GF-D8 (cell line): ENCODE measurements at regions not wholly inside any gene's neighbourhood (a gene's known extent, or its start where the extent isn't known, plus 50 kb on each side); places are given as distances from the start of the nearest gene placed in this dataset.

Experiments
- DNase-seq: peaks from one replicate; lab custom pipeline; 2025; lab: John Stamatoyannopoulos, UW

GRCh38 chr11:70796648-70797227 is 398.4 kb downstream of the CTTN start:
- no peak for DNase-seq

GRCh38 chr11:70798296-70798695 is 400.0 kb downstream of the CTTN start:
- no peak for DNase-seq

- no peak for DNase-seq
Measured at GRCh38 chr11:70799386-70799785, 401.1 kb downstream of the CTTN start.

GRCh38 chr11:70802185-70802584 is 403.9 kb downstream of the CTTN start:
- no peak for DNase-seq

- no peak for DNase-seq
Measured at GRCh38 chr11:70804139-70804837, 406.0 kb downstream of the CTTN start.

- no peak for DNase-seq
Measured at GRCh38 chr11:70805243-70805642, 406.9 kb downstream of the CTTN start.

GRCh38 chr11:70805971-70806370 is 407.6 kb downstream of the CTTN start:
- no peak for DNase-seq

- no peak for DNase-seq
Measured at GRCh38 chr11:70806461-70807194, 408.3 kb downstream of the CTTN start.

- no peak for DNase-seq
Measured at GRCh38 chr11:70807195-70807543, 408.8 kb downstream of the CTTN start.

GRCh38 chr11:70808686-70809375 is 410.5 kb downstream of the CTTN start:
- DNase-seq: no peak

GRCh38 chr11:70810133-70810532 is 411.8 kb downstream of the CTTN start:
- DNase-seq: no peak

- no peak for DNase-seq
Measured at GRCh38 chr11:70810681-70811080, 412.4 kb downstream of the CTTN start.

GRCh38 chr11:70811483-70811882 is 413.2 kb downstream of the CTTN start:
- no peak for DNase-seq

- no peak for DNase-seq
Measured at GRCh38 chr11:70811915-70812314, 413.6 kb downstream of the CTTN start.

- no peak for DNase-seq
Measured at GRCh38 chr11:70812472-70812871, 414.1 kb downstream of the CTTN start.

GRCh38 chr11:70813651-70814050 is 415.3 kb downstream of the CTTN start:
- DNase-seq: no peak

- DNase-seq: no peak
Measured at GRCh38 chr11:70815485-70815832, 417.1 kb downstream of the CTTN start.

- no peak for DNase-seq
Measured at GRCh38 chr11:70816156-70816678, 417.9 kb downstream of the CTTN start.

GRCh38 chr11:70818351-70818750 is 420.0 kb downstream of the CTTN start:
- no peak for DNase-seq

GRCh38 chr11:70819022-70819421 is 420.7 kb downstream of the CTTN start:
- no peak for DNase-seq

GRCh38 chr11:70820311-70820710 is 422.0 kb downstream of the CTTN start:
- no peak for DNase-seq

- no peak for DNase-seq
Measured at GRCh38 chr11:70820712-70821111, 422.4 kb downstream of the CTTN start.

GRCh38 chr11:70823771-70824170 is 425.4 kb downstream of the CTTN start:
- DNase-seq: no peak
